ENCODE measurements at regions not wholly inside any gene's neighbourhood (a gene's known extent, or its start where the extent isn't known, plus 50 kb on each side); places are given as distances from the start of the nearest gene placed in this dataset.

DNA sequence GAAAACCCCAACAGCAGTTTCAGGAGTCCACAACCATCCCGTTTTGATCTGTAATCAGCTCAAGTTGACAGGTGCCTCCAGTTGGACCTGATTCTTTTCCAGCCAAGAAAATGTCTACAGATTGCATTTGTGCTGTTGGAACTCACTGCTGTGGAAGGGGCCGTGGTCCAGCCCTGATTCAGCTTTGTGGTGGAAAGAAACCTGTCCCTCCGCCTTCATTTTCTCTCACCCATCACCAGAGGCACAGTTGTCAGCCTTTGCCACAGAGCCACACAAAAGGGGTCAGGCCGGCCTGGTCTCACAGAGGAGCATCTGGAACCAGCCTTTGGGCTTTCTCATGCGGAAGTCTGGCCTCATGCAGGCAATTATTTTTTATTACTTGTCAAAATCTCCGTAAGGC, 483.6 kb downstream of the GADD45G start:
- DNase-seq, result no peak

GRCh38 chr9:90088856-90089255, 484.0 kb downstream of the GADD45G start:
- DNase-seq, result no peak

- DNase-seq, result no peak
These were observed 486.2 kb downstream of the GADD45G start for GRCh38 chr9:90090997-90091396.

- DNase-seq, result no peak
These were observed 487.7 kb downstream of the GADD45G start for GRCh38 chr9:90092508-90092907.

GRCh38 chr9:90095682-90096081, 490.9 kb downstream of the GADD45G start:
- DNase-seq, result peak; percentile 95

- no peak for DNase-seq
These were observed 492.4 kb downstream of the GADD45G start for GRCh38 chr9:90097237-90097636.

GRCh38 chr9:90098408-90098807, 493.6 kb downstream of the GADD45G start:
- no peak for DNase-seq

DNA sequence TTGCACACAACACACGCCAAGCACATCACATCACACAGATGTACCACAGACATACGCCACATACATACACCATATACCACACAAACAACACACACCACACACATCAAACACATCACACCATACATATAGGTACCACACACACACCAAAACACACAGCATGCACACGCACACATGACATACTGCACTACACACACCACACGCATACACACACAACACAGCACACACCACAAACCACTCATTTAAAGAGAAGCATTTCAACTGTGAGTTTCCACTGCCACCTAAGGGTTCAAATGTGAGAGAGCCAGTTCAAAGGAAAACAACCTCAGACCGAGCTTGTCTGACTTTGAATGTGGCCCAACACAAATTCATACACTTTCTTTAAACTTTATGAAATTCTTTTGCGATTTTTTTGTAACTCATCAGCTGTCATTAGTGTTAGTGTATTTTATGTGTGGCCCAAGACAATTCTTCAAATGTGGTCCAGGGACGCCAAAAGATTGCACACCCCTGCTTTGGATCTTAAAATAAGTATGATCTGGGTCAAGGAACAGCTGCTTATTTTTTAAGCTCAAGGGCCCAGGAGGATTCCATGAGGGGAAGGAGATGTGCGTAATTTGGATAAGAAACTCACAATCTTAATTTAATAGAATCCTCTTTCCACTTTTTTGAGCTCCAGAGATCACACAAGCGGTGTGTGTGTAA, 494.6 kb downstream of the GADD45G start:
- DNase-seq, result peak; percentile 38

DNA sequence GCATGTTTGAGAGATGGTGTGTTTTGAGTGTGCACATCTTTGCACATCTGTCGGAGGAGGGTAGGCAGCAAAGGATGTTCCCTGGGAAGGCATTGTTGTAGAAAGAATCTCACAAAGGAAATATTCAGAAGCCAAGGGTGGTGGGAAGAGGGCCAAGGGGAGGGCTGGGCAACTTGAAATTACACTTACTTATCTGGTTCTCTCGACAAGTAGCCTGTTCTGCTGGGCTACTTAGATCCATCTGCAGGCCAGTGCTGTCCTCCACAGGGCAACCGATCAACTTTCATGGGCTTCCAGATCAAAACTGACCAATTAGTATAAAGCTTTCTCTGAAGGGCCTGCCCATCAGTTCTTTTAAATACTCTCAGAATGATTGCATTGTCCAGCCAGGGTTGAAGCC, 495.2 kb downstream of the GADD45G start:
- DNase-seq, result no peak

GRCh38 chr9:90102292-90102901, 497.6 kb downstream of the GADD45G start:
- DNase-seq, result peak; percentile 85

GRCh38 chr9:90103771-90104170, 499.0 kb downstream of the GADD45G start:
- DNase-seq, result no peak

GRCh38 chr9:90105773-90106172, 501.0 kb downstream of the GADD45G start:
- DNase-seq, result no peak

DNA sequence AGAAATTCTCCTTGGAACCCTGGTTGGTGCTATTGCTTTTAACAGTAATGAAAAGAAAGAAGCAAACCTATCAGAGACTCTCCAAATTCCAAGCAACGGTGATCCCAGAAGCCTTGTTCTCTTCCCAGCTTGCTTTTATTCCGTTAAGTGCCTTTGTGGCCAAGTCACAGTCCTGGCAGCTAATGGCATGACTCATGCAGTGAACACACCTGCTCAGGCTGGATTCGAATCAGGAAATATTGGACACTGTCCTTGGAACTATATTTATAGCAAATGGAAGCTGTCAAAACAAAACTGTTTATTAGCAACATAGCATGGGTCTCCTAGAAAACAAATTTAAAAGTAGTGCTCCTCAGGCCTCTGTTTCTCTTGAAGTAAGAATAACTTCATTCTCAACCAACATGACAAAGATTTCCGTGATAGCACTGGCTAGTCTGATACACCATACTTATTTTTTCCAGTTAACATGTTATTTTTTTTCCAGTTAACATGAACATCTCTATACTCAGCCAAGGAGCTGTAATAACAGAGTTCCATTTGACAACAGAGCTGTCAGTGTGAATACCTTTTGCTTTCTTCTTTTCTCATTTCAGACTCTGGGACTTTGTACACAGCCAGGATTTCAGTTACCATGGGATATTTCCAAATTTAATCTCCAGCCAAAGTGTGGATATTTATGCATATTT, 502.4 kb downstream of the GADD45G start:
- DNase-seq, result peak; percentile 73

DNA sequence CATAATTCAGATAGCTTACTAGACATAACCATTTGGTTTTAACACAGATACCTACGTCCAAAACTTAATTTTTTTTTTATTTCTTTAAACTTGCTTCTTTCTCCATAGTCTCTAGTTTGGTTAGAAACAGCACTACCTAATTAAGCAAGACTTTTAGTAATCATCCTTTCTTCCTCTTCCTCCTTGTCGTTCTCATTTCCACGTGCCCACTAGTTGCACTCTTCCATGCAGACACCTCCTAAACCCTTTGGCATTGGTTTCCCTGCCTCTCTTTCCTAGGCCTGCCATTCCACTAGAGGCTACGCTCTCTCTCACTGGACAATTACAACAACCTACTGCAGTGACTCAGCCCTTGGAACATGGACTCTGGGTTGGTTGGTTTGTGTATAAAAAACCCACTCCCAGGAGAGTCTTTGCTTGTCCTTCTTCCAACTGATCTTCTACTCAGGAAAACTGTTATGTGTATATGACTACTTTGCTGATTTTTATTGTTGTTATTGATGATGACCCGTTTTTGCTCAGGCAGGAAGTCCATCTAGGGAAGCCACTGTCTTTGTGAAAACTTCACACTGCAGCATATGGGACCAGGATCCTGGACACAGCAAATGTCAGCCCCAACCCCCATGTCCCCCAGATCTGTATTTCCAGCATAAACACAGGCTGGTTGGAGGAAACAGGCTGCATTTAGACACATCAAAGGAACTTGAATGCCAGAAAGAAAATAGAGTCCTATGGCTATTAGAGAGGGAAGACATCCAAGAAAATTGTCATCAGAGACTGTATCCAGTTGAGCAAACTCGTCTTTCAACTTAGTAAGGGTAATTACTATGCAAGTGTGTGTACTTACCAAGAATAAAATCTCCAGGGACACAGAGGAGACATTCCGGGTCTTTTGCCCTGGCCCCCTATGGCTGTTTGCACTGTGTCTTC, 503.2 kb downstream of the GADD45G start:
- DNase-seq, result no peak

GRCh38 chr9:90112788-90113187, 508.0 kb downstream of the GADD45G start:
- DNase-seq, result no peak

DNA sequence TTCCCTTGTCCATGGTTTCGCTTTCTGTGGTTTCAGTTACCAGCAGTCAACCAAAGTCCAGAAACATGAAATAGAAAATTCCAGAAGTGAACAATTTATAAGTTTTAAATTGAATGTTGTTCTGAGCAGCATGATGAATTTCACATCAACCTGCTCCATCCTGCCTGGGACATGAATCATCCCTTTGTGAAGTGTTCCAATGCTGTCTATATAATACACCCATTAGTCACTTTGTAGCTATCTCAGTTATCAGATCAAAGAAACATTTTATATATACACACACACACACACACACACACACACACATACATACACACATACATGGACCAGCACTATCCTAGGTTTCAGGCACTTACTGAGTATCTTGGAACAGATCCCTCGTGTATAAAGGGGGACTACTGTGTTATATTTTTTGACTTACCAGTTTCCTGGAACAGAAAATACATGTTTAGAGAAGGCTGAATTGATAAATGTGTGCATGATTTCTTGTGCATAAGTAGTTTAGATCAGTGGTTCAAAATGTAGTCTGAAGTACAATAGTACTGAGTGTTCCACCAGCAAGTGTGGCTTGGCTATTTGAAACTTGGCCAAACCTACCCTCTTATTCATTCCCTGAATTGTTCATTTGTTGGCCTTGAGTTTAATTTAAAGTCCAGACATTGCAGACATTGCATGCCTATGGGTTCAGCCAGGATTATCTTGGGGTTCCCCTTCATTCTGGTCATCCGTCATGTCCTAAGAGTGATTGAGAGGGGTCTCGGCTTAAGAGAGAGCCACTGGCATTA, 510.0 kb downstream of the GADD45G start:
- DNase-seq, result no peak

DNA sequence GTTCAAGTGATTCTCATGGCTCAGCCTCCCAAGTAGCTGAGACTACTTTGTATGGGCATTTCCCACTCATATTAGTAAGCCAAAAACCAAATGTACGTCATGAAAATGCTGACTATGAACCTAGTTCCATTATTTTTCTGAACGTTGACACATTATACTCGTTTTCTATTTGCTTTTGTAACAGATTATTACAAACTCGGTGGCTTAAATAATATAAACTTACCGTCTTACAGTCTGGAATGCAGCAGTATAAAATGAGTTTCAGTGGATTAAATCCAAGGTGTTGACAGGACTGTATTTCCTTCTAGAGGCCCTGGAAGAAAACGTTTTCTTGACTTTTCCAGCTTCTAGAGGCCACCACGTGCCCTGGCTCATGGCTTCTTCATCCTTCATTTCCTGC, 517.0 kb downstream of the GADD45G start:
- DNase-seq, result no peak

DNA sequence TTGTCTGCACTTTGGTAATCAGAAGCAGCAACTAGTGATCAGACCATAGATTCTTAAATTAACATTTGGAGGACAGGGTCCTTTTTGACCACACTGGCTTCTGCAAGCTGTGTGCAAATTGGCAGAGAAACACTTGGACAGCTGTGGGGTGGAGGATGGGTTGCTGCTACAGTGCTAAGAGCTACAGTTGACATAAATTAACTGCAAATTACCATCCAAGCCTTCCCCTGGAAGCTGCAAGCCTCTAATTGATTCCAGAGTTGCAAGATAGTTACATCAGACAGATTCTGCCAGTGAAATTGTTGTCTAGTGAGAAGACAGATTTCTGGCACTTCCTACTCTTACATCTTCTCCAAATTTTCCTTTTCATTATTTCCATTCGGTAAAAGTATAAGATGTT, 517.7 kb downstream of the DIRAS2 start:
- peak; percentile 61 for DNase-seq

DNA sequence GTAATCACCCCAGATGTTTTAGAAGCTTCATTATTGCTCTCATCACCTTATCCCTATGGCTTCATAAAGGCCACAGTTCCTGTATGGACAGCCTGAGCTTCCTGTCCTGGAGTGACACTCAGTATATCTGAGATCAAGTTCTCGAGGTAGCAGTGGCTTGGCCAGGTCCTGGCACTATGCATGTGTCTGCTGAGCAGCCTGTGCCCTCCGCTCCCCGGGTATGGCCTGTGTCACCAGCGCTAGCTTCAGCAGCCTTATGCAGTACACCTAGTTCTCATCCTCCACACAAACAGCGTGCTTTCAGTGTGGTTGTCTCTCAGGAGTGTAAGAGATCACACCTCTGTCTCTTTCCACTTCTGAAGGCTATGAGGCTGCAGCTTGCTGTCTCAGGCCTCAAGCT, 514.7 kb downstream of the DIRAS2 start:
- no peak for DNase-seq

- DNase-seq, result no peak
These were observed 513.9 kb downstream of the DIRAS2 start for GRCh38 chr9:90128587-90129190.

- DNase-seq, result no peak
These were observed 513.2 kb downstream of the DIRAS2 start for GRCh38 chr9:90129446-90129845.

GRCh38 chr9:90131568-90131967, 511.1 kb downstream of the DIRAS2 start:
- no peak for DNase-seq

Measured in NCI-H1105 (cell line).